HG02981 (cell line): ENCODE measurements at regions not wholly inside any gene's neighbourhood (a gene's known extent, or its start where the extent isn't known, plus 50 kb on each side); places are given as distances from the start of the nearest gene placed in this dataset.
"Not testable (repeated sequence)": the region's sequence is repeated elsewhere in the genome, so short reads cannot be mapped to it uniquely, and the experiment has no call there.

ENCODE experiments used
- ATAC-seq: cut with Tn5 transposase; IDR thresholded peaks from one replicate; pipeline ENCODE4 v1.9.1; 2021; ENCODE audit warnings: mild to moderate bottlenecking, moderate library complexity; ENCODE audit not compliant: unreplicated experiment

DNA sequence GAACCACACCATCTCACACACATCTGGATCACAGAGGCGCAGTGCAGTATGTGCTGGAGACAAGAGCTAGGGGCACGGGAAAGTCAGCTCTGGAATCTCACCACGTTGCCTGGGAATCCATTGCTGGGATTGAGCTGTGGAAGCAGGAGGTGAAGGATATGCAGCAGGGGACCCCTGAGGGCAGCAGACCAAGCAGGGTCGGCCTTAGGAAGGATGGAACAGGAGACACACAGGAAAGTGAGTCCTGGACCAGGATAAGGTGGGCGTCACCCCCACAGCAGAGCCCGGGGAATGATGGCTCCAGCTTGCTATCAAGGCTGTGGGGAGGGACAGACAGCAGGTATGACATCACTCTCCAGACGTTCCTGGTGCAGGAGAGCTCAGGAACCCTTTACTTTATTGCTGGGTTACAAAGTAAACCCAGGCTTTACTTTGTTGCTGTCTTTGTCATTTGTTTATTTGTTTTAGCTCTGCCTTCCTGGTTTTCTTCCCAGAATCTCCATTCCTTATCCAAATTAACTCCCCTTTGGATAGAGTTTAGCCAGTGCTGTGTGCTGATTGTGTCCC lies 329.8 kb upstream of the MYT1L start:
- ATAC-seq, result no peak

DNA sequence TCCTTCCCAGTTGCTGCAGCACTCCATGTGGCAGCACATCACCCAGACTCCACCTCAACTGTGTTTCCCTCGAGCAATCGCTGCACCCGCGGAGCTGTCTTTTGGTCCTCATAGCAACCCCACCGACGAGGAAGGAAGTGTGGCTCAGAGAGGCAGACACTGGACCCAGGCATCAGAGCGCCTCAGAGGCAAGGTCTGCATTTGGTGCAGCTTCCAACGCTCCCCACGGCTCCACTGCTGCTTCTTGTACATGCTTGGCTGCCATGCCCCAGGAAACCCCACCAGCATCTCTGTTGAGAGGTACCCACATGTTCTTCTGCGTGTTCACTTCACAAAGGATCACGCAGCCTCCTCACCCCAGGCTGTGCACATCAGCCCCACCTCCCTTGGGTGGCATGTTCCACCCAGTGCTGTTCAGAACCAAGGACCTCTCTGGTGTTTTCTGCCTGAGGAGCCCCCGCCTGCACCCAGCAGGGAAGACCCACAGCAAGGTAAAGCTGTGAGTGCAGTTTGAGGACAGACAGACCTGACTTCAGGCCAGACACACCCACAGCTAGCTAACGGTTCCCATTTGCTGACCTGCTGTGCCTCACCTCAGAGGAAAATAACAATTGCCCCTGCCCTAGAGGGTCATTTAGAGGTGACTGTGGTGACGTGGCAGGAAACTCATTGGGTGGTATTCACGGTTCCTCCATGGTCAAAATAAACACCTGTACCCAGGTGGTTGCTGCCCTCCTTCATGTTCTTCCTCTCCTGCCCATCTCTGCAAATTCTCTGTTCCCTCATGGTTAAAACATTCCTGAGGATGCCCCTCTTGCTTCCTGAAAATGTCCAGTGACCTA lies 326.3 kb upstream of the MYT1L start:
- no peak for ATAC-seq

- no peak for ATAC-seq
Observed at GRCh38 chr2:2656115-2657011, 325.3 kb upstream of the MYT1L start.

- ATAC-seq, result no peak
Observed at GRCh38 chr2:2655453-2656114, 324.5 kb upstream of the MYT1L start.

- ATAC-seq, result no peak
Observed at GRCh38 chr2:2653231-2653630, 322.2 kb upstream of the MYT1L start.

DNA sequence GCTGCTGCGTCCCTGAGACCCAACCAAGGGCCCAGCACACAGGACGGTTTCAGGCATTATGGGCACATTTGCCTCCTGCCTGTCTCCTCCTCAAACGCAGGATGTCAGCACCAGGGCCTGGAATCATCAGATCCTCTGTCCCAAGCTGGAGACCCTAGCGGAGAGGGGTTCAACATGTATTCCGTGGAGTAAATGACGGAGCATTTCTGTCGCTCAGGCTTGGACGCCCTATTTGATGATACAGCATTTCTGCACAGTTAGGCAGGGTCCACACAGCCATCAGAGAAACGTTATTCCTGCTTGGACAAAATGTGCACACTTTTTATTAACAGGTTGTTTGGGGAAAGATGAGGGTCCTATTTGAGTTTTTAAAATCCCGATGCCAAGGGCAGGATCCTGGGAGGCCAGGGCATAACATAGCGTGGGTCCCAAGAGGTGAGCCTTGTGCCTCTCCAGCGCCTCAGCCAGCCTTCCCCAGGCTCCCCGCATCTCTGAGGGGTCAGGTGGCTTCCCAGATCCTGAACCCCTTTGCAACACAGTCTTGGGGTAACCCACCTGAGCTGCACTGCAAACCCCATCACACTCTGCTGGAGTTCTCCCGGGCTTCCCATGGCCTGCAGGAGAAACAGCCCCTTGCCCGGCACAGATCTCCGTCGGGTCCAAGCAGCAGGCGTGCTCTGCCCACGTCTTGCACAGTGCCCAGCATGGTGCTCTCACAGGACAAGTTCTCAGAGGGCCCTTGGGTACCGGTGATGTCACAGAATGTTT lies 319.7 kb upstream of the MYT1L start:
- no peak for ATAC-seq

- ATAC-seq, result no peak
Observed at GRCh38 chr2:2649109-2650072, 318.3 kb upstream of the MYT1L start.

- ATAC-seq, result no peak
Observed at GRCh38 chr2:2648094-2648493, 317.0 kb upstream of the MYT1L start.

- ATAC-seq, result no peak
Observed at GRCh38 chr2:2647141-2647541, 316.1 kb upstream of the MYT1L start.

- peak; percentile 82 for ATAC-seq
Observed at GRCh38 chr2:2646433-2647051, 315.5 kb upstream of the MYT1L start.

GRCh38 chr2:2645162-2645855 lies 314.2 kb upstream of the MYT1L start:
- ATAC-seq, result no peak

GRCh38 chr2:2644751-2645150 lies 313.7 kb upstream of the MYT1L start:
- ATAC-seq, result not testable (repeated sequence)

- ATAC-seq, result no peak
Observed at GRCh38 chr2:2644040-2644439, 313.0 kb upstream of the MYT1L start.

DNA sequence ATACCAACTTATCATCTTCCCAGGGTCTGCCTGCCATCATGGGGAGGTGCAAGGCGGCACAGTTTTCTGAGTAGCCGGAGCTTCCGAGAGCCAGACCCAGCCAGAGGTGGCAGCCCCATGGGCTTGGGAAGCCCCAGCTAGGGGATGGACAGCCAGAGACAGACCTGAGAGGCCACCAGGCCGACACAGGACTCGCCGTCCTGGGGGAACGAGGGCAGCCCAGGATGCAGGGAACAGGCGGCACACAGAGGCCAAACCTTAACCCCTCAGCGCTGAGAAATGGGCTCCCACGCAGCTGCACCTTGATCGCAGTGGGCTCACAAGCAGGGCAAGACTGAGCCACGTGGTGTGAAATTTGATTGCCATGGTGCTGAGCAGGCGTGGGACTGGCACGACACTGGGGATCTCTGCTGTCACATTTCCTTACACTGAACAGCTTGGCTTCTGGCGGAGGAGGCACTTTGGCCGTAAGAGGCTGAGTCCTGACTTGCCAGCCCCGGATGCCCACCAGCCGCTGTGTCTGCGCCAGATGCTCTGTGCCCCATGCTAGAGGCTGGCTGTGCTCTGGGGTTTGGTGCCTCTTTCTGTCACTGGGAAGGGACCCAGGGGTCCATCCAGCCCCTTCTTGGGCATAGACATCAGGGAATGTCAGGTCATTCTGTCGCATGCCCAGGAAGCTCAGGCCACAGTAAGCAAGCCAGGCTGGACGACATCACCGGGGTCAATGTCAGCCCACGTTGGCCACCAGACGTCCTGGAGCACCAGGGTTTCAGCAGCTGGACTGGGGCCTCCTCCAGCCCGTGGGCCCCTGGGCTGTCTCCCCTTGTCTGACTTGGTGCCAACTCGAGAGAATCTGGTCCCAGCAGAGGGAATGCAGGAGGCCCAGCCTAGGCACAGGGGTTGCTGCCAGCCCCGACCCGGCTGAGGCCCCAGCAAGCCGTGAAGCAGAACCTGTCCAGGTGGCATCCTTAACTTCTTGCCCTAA lies 312.1 kb upstream of the MYT1L start:
- no peak for ATAC-seq

DNA sequence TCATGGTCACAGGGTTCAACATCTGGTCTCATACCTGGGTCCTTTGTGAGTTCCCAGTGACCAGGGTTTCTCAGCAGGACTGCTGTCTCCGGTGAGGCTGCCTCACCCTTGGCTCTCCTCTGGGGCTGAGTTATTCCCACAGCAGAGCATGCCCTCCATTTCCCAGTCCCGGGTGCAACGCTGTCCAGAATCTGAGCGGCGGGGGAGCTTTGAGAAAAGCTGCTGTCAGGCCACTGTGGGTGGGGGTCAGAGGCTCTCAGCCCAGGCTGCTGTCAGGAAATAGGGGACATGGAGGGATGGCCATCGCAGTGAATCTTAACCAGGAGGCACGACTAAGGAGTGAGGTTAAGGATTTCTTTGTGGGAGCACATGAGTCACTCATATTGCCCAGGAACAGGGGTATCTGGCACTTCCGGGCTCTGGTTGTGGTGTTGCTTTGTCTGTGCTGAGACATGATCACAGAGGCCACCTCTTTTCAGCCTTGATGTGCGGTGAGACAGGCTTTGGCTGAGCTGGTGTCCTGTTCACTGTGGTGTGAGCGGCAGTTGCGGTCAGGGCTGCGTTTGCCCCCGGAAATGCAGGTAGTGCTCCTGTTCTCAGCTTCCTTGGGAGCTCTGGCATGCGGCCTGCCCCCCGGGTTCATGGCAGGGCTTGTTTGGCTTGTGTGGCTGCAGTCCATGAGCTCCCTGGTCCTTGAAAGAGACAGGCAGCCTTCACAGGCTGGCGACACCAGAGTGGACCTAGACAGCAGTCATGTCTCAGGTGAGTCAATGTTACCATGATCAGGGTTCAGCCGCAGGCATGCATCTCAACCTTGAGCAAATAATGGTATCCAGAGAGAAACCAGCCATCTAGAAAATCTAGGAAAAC lies 310.7 kb upstream of the MYT1L start:
- ATAC-seq, result no peak

GRCh38 chr2:2640818-2641217 lies 309.7 kb upstream of the MYT1L start:
- ATAC-seq, result no peak
